ENCODE measurements at regions not wholly inside any gene's neighbourhood (a gene's known extent, or its start where the extent isn't known, plus 50 kb on each side); places are given as distances from the start of the nearest gene placed in this dataset.
A peak's percentile ranks its signal among the peaks of the same experiment; 100 is the strongest.

GRCh38 chr2:19287324-19287723 is 71.1 kb downstream of the OSR1 start:
- TF ChIP-seq CTCF (IDR thresholded peaks at IDR 0.05; ENCODE audit: low read length, missing control alignments): no peak
- peak; percentile 11 for DNase-seq (ENCODE audit: low read depth)
- no peak overlapping the region for H3K4me3 ChIP-seq (replicated peaks; ENCODE audit: low read depth, low read length)

- no peak for DNase-seq (ENCODE audit: low read depth)
- H3K4me3 ChIP-seq (replicated peaks; ENCODE audit: low read depth, low read length): no peak overlapping the region
- no peak for TF ChIP-seq CTCF (IDR thresholded peaks at IDR 0.05; ENCODE audit: low read length, missing control alignments)
Measured at GRCh38 chr2:19282305-19282704, 76.1 kb downstream of the OSR1 start.

GRCh38 chr2:19274439-19274838 is 84.0 kb downstream of the OSR1 start:
- no peak for TF ChIP-seq CTCF (IDR thresholded peaks at IDR 0.05; ENCODE audit: low read length, missing control alignments)
- no peak overlapping the region for H3K4me3 ChIP-seq (replicated peaks; ENCODE audit: low read depth, low read length)
- no peak for DNase-seq (ENCODE audit: low read depth)

GRCh38 chr2:19272941-19273470 is 85.4 kb downstream of the OSR1 start:
- no peak overlapping the region for H3K4me3 ChIP-seq (replicated peaks; ENCODE audit: low read depth, low read length)
- DNase-seq (ENCODE audit: low read depth): no peak
- no peak for TF ChIP-seq CTCF (IDR thresholded peaks at IDR 0.05; ENCODE audit: low read length, missing control alignments)

- no peak for TF ChIP-seq CTCF (IDR thresholded peaks at IDR 0.05; ENCODE audit: low read length, missing control alignments)
- no peak overlapping the region for H3K4me3 ChIP-seq (replicated peaks; ENCODE audit: low read depth, low read length)
- no peak for DNase-seq (ENCODE audit: low read depth)
Measured at GRCh38 chr2:19272039-19272438, 86.4 kb downstream of the OSR1 start.

GRCh38 chr2:19264852-19265251 is 93.6 kb downstream of the OSR1 start:
- H3K4me3 ChIP-seq (replicated peaks; ENCODE audit: low read depth, low read length): no peak overlapping the region
- DNase-seq (ENCODE audit: low read depth): no peak
- no peak for TF ChIP-seq CTCF (IDR thresholded peaks at IDR 0.05; ENCODE audit: low read length, missing control alignments)

GRCh38 chr2:19262150-19262549 is 96.3 kb downstream of the OSR1 start:
- no peak for DNase-seq (ENCODE audit: low read depth)
- TF ChIP-seq CTCF (IDR thresholded peaks at IDR 0.05; ENCODE audit: low read length, missing control alignments): no peak
- no peak overlapping the region for H3K4me3 ChIP-seq (replicated peaks; ENCODE audit: low read depth, low read length)

Measured in fibroblast of pulmonary artery (primary cell).